Panc1 (cell line): ENCODE measurements at regions not wholly inside any gene's neighbourhood (a gene's known extent, or its start where the extent isn't known, plus 50 kb on each side); places are given as distances from the start of the nearest gene placed in this dataset.

Source experiments
- ATAC-seq: fragments of 200-7000 bp; cut with Tn5 transposase; 2 replicates; pipeline ENCODE4 v1.9.1; 2020; ENCODE audit warnings: mild to moderate bottlenecking, moderate library complexity
- BruUV-seq: library from RNA; stranded (reverse); fragments of 400-500 nt; replicated peaks from 2 replicates; lab custom pipeline; 2021; lab: Mats Ljungman, UMichigan
- CTCF ChIA-PET: fragments of 300-600 bp; sonication (Branson Sonifier 250); formaldehyde crosslinking; loops from one replicate; lab custom pipeline; 2022; ENCODE audit warnings: antibody characterized with exemption; lab: Charles Lee
- POLR2A ChIA-PET: fragments of 300-600 bp; sonication (Branson Sonifier 250); formaldehyde crosslinking; loops from one replicate; lab custom pipeline; 2022; ENCODE audit warnings: antibody characterized with exemption; lab: Charles Lee
- DNase-seq: peaks from one replicate; pipeline ENCODE4 v3.0.0-alpha.2; 2010; ENCODE audit warnings: low read depth, low spot score
- H3K27ac ChIP-seq: 2 replicates; pipeline ENCODE4 v1.5.1; 2011; ENCODE audit warnings: mild to moderate bottlenecking, low read length, inconsistent platforms
- H3K27me3 ChIP-seq: fragments of 200-500 bp; sonication (Bioruptor generic); 2 replicates; pipeline ENCODE4 v1.6.0; 2014; ENCODE audit warnings: low read length, inconsistent platforms; ENCODE audit not compliant: control insufficient read depth, insufficient read depth
- H3K36me3 ChIP-seq: fragments of 200-500 bp; sonication (Bioruptor generic); 2 replicates; pipeline ENCODE4 v1.5.1; 2014; ENCODE audit warnings: inconsistent platforms, mild to moderate bottlenecking, low read length, moderate library complexity; ENCODE audit not compliant: control insufficient read depth, insufficient read depth
- H3K4me1 ChIP-seq: 2 replicates; pipeline ENCODE4 v1.5.1; 2011; ENCODE audit warnings: inconsistent platforms, mild to moderate bottlenecking, low read length, moderate library complexity; ENCODE audit not compliant: control insufficient read depth, insufficient read depth
- H3K4me3 ChIP-seq, 2 experiments: 2 replicates each; pipeline ENCODE4 v1.5.1; 2011 to 2012; ENCODE audit warnings: low read depth in 2 of 2, low read length in 2 of 2, mild to moderate bottlenecking in 2 of 2, inconsistent platforms in 1 of 2, moderate library complexity in 1 of 2
- H3K9me3 ChIP-seq: fragments of 200-500 bp; sonication (Bioruptor generic); 2 replicates; pipeline ENCODE4 v1.5.1; 2014; ENCODE audit warnings: low read depth, mild to moderate bottlenecking, inconsistent platforms, low read length, moderate library complexity; ENCODE audit not compliant: control insufficient read depth, insufficient read depth
- CTCF ChIP-seq: fragments of 450-650 bp; IDR thresholded peaks from 2 replicates; pipeline ENCODE4 v1.5.1; 2017; ENCODE audit warnings: mild to moderate bottlenecking
- POLR2AphosphoS5 ChIP-seq: IDR thresholded peaks from 2 replicates; pipeline ENCODE4 v1.6.1; 2012; ENCODE audit warnings: mild to moderate bottlenecking, low read depth, low read length, moderate library complexity
- REST ChIP-seq, 2 experiments: IDR thresholded peaks; 2 replicates each; pipeline ENCODE4 v1.6.1; 2011 to 2012; ENCODE audit warnings: low read depth in 2 of 2, control low read depth in 1 of 2, low read length in 1 of 2, mild to moderate bottlenecking in 1 of 2, moderate library complexity in 1 of 2; ENCODE audit not compliant: insufficient read depth in 1 of 2
- SIN3A ChIP-seq: IDR thresholded peaks from 2 replicates; pipeline ENCODE4 v1.6.1; 2012; ENCODE audit warnings: low read depth, mild to moderate bottlenecking, low read length, moderate library complexity, borderline replicate concordance; ENCODE audit not compliant: insufficient read depth
- TCF7L2 ChIP-seq: IDR thresholded peaks from 2 replicates; pipeline ENCODE4 v1.6.1; 2011; ENCODE audit warnings: mild to moderate bottlenecking, low read depth, low read length, inconsistent platforms
- in situ Hi-C: cut with HindIII; loops from 2 replicates; pipeline ENCODE4 v1.10.0; 2016; ENCODE audit warnings: low sequenced_read_pairs, low pct_unique_long_range_greater_than_20kb
- intact Hi-C: fragments of 100-400 bp; cut with micrococcal nuclease; formaldehyde crosslinking; loops from one replicate; pipeline ENCODE4 v1.10.0; 2022; ENCODE audit not compliant: unreplicated experiment

GRCh38 chr20:39719293-39719692, 757.1 kb downstream of the DHX35 start:
- DNase-seq (no peak), ATAC-seq (no peak)
- Histone ChIP-seq H3K4me1 (no peaks in the 10 kb centered on the region), H3K4me3 (no peak overlapping the region), H3K9me3 (no peaks in the 10 kb centered on the region), H3K36me3 (no peaks in the 10 kb centered on the region), H3K27ac (no peak overlapping the region), H3K27me3 (no peaks in the 10 kb centered on the region)
- TF ChIP-seq REST (IDR thresholded peaks at IDR 0.05; ENCODE audit: insufficient read depth in 1 of 2, low read depth in 2 of 2, low read length in 1 of 2) = no peak
- TF ChIP-seq POLR2AphosphoS5 = no peak
- no peak for TF ChIP-seq TCF7L2
- no peak for TF ChIP-seq CTCF
- no peak for TF ChIP-seq SIN3A
- intact Hi-C loops (no loop called here), in situ Hi-C loops (no loop called here)
- ChIA-PET POLR2A (no interaction called here), CTCF (no interaction called here)
- no TSS peak for BruUV-seq

GRCh38 chr20:39717936-39718335, 755.8 kb downstream of the DHX35 start:
- Histone ChIP-seq H3K4me3 (no peak overlapping the region), H3K27ac (no peak overlapping the region), H3K27me3 (no peaks in the 10 kb centered on the region), H3K4me1 (no peaks in the 10 kb centered on the region), H3K36me3 (no peaks in the 10 kb centered on the region), H3K9me3 (no peaks in the 10 kb centered on the region)
- in situ Hi-C loops = no loop called here
- ATAC-seq (no peak), DNase-seq (no peak)
- POLR2A ChIA-PET = no interaction called here
- no TSS peak for BruUV-seq
- TF ChIP-seq REST (IDR thresholded peaks at IDR 0.05; ENCODE audit: insufficient read depth in 1 of 2, low read depth in 2 of 2, low read length in 1 of 2) = no peak
- no peak for TF ChIP-seq POLR2AphosphoS5
- no peak for TF ChIP-seq SIN3A
- TF ChIP-seq TCF7L2 = no peak
- no peak for TF ChIP-seq CTCF
- CTCF ChIA-PET = no interaction called here
- intact Hi-C loops = no loop called here
